Activated CD4-positive, alpha-beta T cell treated with anti-CD3 and anti-CD28 coated beads, Interleukin-2, amount 10 ng/mL, durations not matched to agents 24 days and 14 days (primary cell): ENCODE measurements at regions not wholly inside any gene's neighbourhood (a gene's known extent, or its start where the extent isn't known, plus 50 kb on each side); places are given as distances from the start of the nearest gene placed in this dataset.

Experiments
- DNase-seq: peaks from one replicate; pipeline ENCODE4 v3.0.0; 2022
- H3K27ac Mint-ChIP-seq: one replicate; pipeline ENCODE4 v1.8.0; 2022; ENCODE audit warnings: mild to moderate bottlenecking, mixed read lengths
- H3K27me3 Mint-ChIP-seq: one replicate; pipeline ENCODE4 v1.8.0; 2022; ENCODE audit warnings: mixed read lengths
- H3K36me3 Mint-ChIP-seq: one replicate; pipeline ENCODE4 v1.8.0; 2022; ENCODE audit warnings: low read depth, mild to moderate bottlenecking, mixed read lengths
- H3K4me1 Mint-ChIP-seq: one replicate; pipeline ENCODE4 v1.8.0; 2021; ENCODE audit warnings: mixed read lengths
- H3K4me3 Mint-ChIP-seq: one replicate; pipeline ENCODE4 v1.8.0; 2022; ENCODE audit warnings: mild to moderate bottlenecking, moderate library complexity, mixed read lengths
- H3K9me3 Mint-ChIP-seq: one replicate; pipeline ENCODE4 v1.8.0; 2021; ENCODE audit warnings: mixed read lengths
- intact Hi-C: fragments of 100-400 bp; cut with micrococcal nuclease; formaldehyde crosslinking; loops from one replicate; pipeline ENCODE4 v1.15.1; 2023

GRCh38 chr13:21980049-21980448 is 309.2 kb downstream of the FGF9 start:
- Mint-ChIP-seq H3K27me3 (no peaks in the 10 kb centered on the region), H3K4me3 (no peak overlapping the region), H3K36me3 (no peaks in the 10 kb centered on the region), H3K4me1 (no peaks in the 10 kb centered on the region), H3K27ac (no peak overlapping the region), H3K9me3 (no peaks in the 10 kb centered on the region)
- DNase-seq: no peak
- intact Hi-C loops: no loop called here

- peaks cover 5% of the 10 kb centered on the region for H3K4me1 Mint-ChIP-seq
- intact Hi-C loops: no loop called here
- H3K9me3 Mint-ChIP-seq: peaks cover 4% of the 10 kb centered on the region
- no peak overlapping the region for H3K4me3 Mint-ChIP-seq
- no peaks in the 10 kb centered on the region for H3K27me3 Mint-ChIP-seq
- no peak for DNase-seq
- no peaks in the 10 kb centered on the region for H3K36me3 Mint-ChIP-seq
- no peak overlapping the region for H3K27ac Mint-ChIP-seq
Measured at GRCh38 chr13:21984156-21984555, 313.3 kb downstream of the FGF9 start.

DNA sequence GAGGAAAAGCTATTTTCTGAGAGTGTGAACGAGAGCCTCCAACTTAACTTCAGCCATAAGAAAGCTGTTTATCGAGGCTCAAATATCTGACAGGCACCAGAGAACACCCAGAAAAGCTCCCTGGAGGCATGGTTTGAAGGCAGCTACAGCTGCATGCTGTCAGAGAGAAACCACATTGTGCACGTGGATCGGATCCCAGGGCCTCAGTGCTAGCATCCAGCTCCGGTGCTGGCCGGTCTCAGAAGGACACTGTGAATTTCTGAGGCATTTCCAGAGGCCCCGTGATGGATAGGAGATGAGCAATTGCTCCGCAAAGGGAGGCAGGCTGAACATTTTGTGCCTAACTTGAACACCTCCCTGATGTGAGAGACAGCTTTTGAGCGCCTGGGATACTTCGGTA is 315.7 kb downstream of the FGF9 start:
- intact Hi-C loops: no loop called here
- no peaks in the 10 kb centered on the region for H3K27me3 Mint-ChIP-seq
- no peak overlapping the region for H3K4me3 Mint-ChIP-seq
- peaks cover 4% of the 10 kb centered on the region for H3K9me3 Mint-ChIP-seq
- no peak for DNase-seq
- H3K36me3 Mint-ChIP-seq: no peaks in the 10 kb centered on the region
- no peak overlapping the region for H3K27ac Mint-ChIP-seq
- H3K4me1 Mint-ChIP-seq: peaks cover 5% of the 10 kb centered on the region

- Mint-ChIP-seq H3K4me3 (no peak overlapping the region), H3K27ac (no peak overlapping the region), H3K27me3 (peaks cover 1% of the 10 kb centered on the region), H3K4me1 (peaks cover 5% of the 10 kb centered on the region), H3K36me3 (no peaks in the 10 kb centered on the region), H3K9me3 (peaks cover 4% of the 10 kb centered on the region)
- DNase-seq: no peak
- intact Hi-C loops: no loop called here
Measured at GRCh38 chr13:21987793-21988192, 316.9 kb downstream of the FGF9 start.

DNA sequence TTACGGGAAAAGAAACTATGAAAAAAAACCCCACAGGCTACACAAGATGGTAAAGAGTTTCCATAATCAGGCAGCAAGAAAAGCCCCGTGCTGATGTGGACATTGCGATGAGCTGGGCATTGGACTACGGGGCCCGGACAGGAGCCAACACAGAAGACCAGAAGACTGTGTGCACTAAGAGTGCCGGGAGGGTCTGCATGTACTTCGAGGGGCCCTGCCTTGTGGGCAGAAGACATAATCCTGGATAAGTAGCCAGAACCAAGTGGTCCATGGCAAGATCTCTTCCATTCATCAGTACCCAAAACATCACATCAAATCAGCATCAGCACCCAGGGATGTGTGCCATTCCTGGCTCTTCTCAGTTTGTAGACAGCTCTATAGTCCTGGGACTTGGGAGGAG is 317.8 kb downstream of the FGF9 start:
- H3K36me3 Mint-ChIP-seq: no peaks in the 10 kb centered on the region
- peaks cover 1% of the 10 kb centered on the region for H3K27me3 Mint-ChIP-seq
- no peak for DNase-seq
- H3K4me3 Mint-ChIP-seq: no peak overlapping the region
- H3K4me1 Mint-ChIP-seq: peaks cover 5% of the 10 kb centered on the region
- H3K27ac Mint-ChIP-seq: no peak overlapping the region
- intact Hi-C loops: no loop called here
- H3K9me3 Mint-ChIP-seq: peaks cover 4% of the 10 kb centered on the region

DNA sequence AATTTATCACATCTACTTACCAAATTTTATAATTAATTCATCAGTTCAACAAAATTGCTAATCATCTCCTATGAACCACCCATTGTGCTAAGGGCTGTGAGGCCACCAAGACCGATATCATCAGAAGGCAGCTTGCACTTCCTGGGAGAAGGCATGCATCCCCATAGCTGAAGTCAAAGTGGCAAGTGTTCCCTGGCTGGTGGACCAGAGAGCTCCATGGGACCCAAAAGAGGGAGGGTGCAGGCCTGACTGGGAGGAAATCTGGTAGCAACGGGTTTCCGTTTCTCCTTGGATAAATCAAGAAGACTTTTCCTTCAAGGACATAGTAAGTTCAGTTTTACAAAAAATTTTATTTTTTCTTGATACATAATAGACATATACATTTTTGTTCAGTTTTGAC is 325.2 kb downstream of the FGF9 start:
- Mint-ChIP-seq H3K4me3 (no peak overlapping the region), H3K27ac (no peak overlapping the region), H3K27me3 (peaks cover 9% of the 10 kb centered on the region), H3K36me3 (no peaks in the 10 kb centered on the region), H3K9me3 (peaks cover 4% of the 10 kb centered on the region), H3K4me1 (no peaks in the 10 kb centered on the region)
- DNase-seq: no peak
- intact Hi-C loops: no loop called here

DNA sequence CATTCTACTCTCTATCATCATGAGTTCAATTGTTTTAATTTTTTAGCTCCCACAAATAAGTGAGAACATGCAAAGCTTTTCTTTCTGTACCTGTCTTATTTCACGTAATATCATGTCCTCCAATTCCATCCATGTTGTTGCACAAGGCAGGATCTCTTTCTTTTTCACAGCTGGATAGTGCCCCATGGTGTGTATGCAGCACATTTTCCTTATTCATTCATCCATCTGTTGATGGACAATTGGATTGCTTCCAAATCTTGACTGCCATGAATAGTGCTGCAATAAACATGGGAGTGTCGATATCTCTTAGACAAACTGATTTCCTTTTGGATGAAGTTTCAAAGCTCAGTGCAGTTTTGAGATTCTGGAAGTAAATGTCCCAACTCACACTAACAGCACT is 326.9 kb downstream of the FGF9 start:
- Mint-ChIP-seq H3K4me1 (no peaks in the 10 kb centered on the region), H3K9me3 (peaks cover 4% of the 10 kb centered on the region), H3K27ac (no peak overlapping the region), H3K36me3 (no peaks in the 10 kb centered on the region), H3K27me3 (peaks cover 8% of the 10 kb centered on the region), H3K4me3 (no peak overlapping the region)
- intact Hi-C loops: no loop called here
- DNase-seq: peak; percentile 15

GRCh38 chr13:21998279-21998990 is 327.6 kb downstream of the FGF9 start:
- DNase-seq: peak; percentile 41
- Mint-ChIP-seq H3K4me1 (no peaks in the 10 kb centered on the region), H3K9me3 (peaks cover 4% of the 10 kb centered on the region), H3K36me3 (no peaks in the 10 kb centered on the region), H3K27ac (no peak overlapping the region), H3K27me3 (peaks cover 8% of the 10 kb centered on the region), H3K4me3 (no peak overlapping the region)
- intact Hi-C loops: no loop called here

- Mint-ChIP-seq H3K4me3 (no peak overlapping the region), H3K27me3 (peaks cover 3% of the 10 kb centered on the region), H3K36me3 (no peaks in the 10 kb centered on the region), H3K27ac (no peak overlapping the region), H3K9me3 (peaks cover under 1% of the 10 kb centered on the region), H3K4me1 (no peaks in the 10 kb centered on the region)
- DNase-seq: peak; percentile 16
- intact Hi-C loops: no loop called here
Measured at GRCh38 chr13:21999666-22000065, 328.8 kb downstream of the FGF9 start.

DNA sequence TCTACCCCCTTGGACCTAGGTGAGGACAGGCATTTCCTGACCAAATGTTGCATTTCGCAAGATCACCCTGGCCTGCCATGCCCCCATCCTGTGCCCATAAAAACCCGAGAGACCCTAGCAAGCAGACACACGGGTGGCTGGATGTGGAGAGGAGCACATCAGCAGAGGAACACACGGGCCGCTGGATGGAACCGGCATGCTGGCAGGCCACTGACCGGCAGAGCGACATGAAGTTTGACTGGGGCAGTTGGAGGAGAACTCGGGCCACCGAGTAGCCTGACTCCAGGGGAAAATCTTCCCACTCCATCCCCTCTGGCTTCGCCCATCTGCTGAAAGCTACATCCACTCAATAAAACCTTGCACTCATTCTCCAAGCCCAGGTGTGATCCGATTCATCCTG is 329.3 kb downstream of the FGF9 start:
- Mint-ChIP-seq H3K27ac (no peak overlapping the region), H3K36me3 (no peaks in the 10 kb centered on the region), H3K4me1 (no peaks in the 10 kb centered on the region), H3K27me3 (peaks cover under 1% of the 10 kb centered on the region), H3K4me3 (no peak overlapping the region), H3K9me3 (no peaks in the 10 kb centered on the region)
- intact Hi-C loops: no loop called here
- peak; percentile 48 for DNase-seq

DNA sequence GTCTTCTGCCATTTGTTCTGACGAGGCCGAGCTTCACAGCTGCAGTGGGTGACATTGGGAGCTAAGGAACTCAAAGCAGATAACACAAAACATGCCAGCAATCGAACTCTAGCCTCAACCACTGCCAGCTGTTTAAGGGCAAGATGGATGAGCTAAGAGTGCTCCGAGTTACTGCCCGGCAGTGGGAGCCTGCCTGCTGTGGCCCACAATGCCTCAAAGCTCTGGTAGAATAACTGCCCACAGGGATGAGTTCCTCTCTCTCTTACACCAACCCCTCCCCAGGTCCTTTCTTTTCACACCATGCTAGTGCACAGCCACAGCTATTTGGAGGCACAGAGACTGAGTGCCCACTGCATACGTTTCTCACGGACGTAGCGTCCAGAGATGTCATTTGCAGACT is 330.5 kb downstream of the FGF9 start:
- intact Hi-C loops: no loop called here
- H3K27me3 Mint-ChIP-seq: no peaks in the 10 kb centered on the region
- H3K9me3 Mint-ChIP-seq: no peaks in the 10 kb centered on the region
- no peak overlapping the region for H3K27ac Mint-ChIP-seq
- H3K4me1 Mint-ChIP-seq: no peaks in the 10 kb centered on the region
- no peaks in the 10 kb centered on the region for H3K36me3 Mint-ChIP-seq
- H3K4me3 Mint-ChIP-seq: no peak overlapping the region
- peak; percentile 33 for DNase-seq

- H3K4me1 Mint-ChIP-seq: no peaks in the 10 kb centered on the region
- no peak overlapping the region for H3K27ac Mint-ChIP-seq
- H3K27me3 Mint-ChIP-seq: no peaks in the 10 kb centered on the region
- no peaks in the 10 kb centered on the region for H3K36me3 Mint-ChIP-seq
- intact Hi-C loops: no loop called here
- DNase-seq: peak; percentile 17
- H3K4me3 Mint-ChIP-seq: no peak overlapping the region
- H3K9me3 Mint-ChIP-seq: peaks cover 1% of the 10 kb centered on the region
Measured at GRCh38 chr13:22002893-22003292, 332.0 kb downstream of the FGF9 start.

GRCh38 chr13:22009500-22009899 is 338.6 kb downstream of the FGF9 start:
- peaks cover 8% of the 10 kb centered on the region for H3K9me3 Mint-ChIP-seq
- no peaks in the 10 kb centered on the region for H3K27me3 Mint-ChIP-seq
- no peak overlapping the region for H3K4me3 Mint-ChIP-seq
- intact Hi-C loops: no loop called here
- H3K27ac Mint-ChIP-seq: no peak overlapping the region
- no peaks in the 10 kb centered on the region for H3K4me1 Mint-ChIP-seq
- peak; percentile 24 for DNase-seq
- H3K36me3 Mint-ChIP-seq: no peaks in the 10 kb centered on the region

DNA sequence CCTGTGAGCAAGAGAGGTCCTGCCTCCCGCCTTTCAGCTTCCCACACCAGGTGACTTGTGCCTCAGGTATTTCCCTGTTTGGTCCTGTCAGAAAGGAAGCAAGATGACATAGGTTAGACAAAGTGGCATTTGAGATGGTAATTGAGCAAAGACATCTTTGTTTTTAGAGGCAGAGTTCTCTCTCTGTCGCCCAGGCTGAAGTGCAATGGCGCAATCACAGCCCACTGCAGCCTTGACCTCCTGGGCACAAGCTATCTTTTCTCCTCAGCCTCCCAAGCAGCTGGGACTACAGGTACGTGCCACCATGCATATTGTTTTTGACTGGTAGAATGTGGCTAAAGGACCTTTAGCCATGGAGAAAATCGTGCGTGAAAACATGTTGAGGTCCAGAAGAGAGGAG is 339.1 kb downstream of the FGF9 start:
- Mint-ChIP-seq H3K4me3 (no peak overlapping the region), H3K36me3 (no peaks in the 10 kb centered on the region), H3K9me3 (peaks cover 8% of the 10 kb centered on the region), H3K27me3 (no peaks in the 10 kb centered on the region), H3K27ac (no peak overlapping the region), H3K4me1 (no peaks in the 10 kb centered on the region)
- intact Hi-C loops: no loop called here
- DNase-seq: no peak

GRCh38 chr13:22012686-22013085 is 341.8 kb downstream of the FGF9 start:
- H3K27ac Mint-ChIP-seq: no peak overlapping the region
- peak; percentile 26 for DNase-seq
- peaks cover 4% of the 10 kb centered on the region for H3K4me1 Mint-ChIP-seq
- H3K4me3 Mint-ChIP-seq: no peak overlapping the region
- no peaks in the 10 kb centered on the region for H3K36me3 Mint-ChIP-seq
- peaks cover 8% of the 10 kb centered on the region for H3K9me3 Mint-ChIP-seq
- intact Hi-C loops: no loop called here
- H3K27me3 Mint-ChIP-seq: no peaks in the 10 kb centered on the region
